ENCODE measurements at regions not wholly inside any gene's neighbourhood (a gene's known extent, or its start where the extent isn't known, plus 50 kb on each side); places are given as distances from the start of the nearest gene placed in this dataset.

DNA sequence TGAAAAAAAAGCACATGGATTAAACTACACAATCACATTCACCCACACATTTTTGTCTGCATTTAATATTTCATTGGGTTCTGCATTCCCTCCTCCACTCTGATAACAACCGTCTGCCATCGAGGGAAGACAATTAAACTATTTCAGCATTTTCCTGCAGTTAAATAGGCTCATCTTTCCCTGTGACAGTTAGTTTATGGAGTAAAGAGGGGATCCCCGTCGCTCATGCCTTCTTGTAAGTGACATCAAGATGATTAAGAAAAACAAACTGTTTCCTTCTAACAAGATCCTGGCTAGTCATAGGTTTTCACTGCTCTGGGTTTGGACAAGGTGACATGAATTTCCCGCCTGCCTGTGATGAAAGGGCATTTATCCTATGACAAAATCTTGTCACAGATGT is 98.0 kb upstream of the DYNLRB2 start:
- H3K4me3 ChIP-seq = no peak overlapping the region
- 47 to 62% (median 53%) methylated on average over 5 of the region's 5 CpGs for WGBS, 4 donors
- no peak for DNase-seq
- H3K27ac ChIP-seq = no peak overlapping the region
- no peaks in the 10 kb centered on the region for H3K36me3 ChIP-seq (replicated peaks in 1 of 2)
- intact Hi-C loops (cut with DNase I) = no loop called here
- no peaks in the 10 kb centered on the region for H3K4me1 ChIP-seq (replicated peaks in 1 of 2)
- H3K9me3 ChIP-seq (replicated peaks in 1 of 3) = no peaks in the 10 kb centered on the region
- no peak for TF ChIP-seq POLR2A (IDR thresholded peaks at IDR 0.05)
- TF ChIP-seq, protein P1, sequence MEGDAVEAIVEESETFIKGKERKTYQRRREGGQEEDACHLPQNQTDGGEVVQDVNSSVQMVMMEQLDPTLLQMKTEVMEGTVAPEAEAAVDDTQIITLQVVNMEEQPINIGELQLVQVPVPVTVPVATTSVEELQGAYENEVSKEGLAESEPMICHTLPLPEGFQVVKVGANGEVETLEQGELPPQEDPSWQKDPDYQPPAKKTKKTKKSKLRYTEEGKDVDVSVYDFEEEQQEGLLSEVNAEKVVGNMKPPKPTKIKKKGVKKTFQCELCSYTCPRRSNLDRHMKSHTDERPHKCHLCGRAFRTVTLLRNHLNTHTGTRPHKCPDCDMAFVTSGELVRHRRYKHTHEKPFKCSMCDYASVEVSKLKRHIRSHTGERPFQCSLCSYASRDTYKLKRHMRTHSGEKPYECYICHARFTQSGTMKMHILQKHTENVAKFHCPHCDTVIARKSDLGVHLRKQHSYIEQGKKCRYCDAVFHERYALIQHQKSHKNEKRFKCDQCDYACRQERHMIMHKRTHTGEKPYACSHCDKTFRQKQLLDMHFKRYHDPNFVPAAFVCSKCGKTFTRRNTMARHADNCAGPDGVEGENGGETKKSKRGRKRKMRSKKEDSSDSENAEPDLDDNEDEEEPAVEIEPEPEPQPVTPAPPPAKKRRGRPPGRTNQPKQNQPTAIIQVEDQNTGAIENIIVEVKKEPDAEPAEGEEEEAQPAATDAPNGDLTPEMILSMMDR (IDR thresholded peaks at IDR 0.05) = no peak
- H3K27me3 ChIP-seq = no peaks in the 10 kb centered on the region

DNA sequence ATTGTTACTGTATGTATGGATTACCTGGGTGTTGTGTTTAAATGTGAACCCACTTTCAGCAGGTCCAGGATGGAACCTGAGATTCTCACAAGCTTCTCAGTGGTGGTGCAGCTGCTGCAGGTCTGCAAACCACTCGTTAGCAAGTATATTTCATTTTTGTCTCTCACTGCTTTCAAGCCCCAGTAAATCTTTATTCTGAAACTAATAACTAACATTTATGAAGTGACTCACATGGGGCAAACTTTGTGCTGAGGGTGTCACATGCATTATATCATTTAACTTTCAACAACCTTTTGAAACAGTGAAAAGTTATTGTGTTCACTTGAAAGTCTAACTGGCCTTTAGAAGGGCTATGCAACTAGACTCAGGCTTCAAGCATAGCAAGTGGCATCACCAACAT is 98.9 kb upstream of the DYNLRB2 start:
- H3K4me3 ChIP-seq = no peak overlapping the region
- no peaks in the 10 kb centered on the region for H3K9me3 ChIP-seq (replicated peaks in 1 of 3)
- no peaks in the 10 kb centered on the region for H3K27me3 ChIP-seq
- no peaks in the 10 kb centered on the region for H3K36me3 ChIP-seq (replicated peaks in 1 of 2)
- WGBS, 4 donors = 59 to 81% (median 66%) methylated on average over 1 of the region's 1 CpG
- no peak overlapping the region for H3K27ac ChIP-seq
- H3K4me1 ChIP-seq (replicated peaks in 1 of 2) = no peaks in the 10 kb centered on the region
- intact Hi-C loops (cut with DNase I) = no loop called here
- TF ChIP-seq, protein P1 (IDR thresholded peaks at IDR 0.05) = no peak
- no peak for TF ChIP-seq POLR2A (IDR thresholded peaks at IDR 0.05)
- no peak for DNase-seq

DNA sequence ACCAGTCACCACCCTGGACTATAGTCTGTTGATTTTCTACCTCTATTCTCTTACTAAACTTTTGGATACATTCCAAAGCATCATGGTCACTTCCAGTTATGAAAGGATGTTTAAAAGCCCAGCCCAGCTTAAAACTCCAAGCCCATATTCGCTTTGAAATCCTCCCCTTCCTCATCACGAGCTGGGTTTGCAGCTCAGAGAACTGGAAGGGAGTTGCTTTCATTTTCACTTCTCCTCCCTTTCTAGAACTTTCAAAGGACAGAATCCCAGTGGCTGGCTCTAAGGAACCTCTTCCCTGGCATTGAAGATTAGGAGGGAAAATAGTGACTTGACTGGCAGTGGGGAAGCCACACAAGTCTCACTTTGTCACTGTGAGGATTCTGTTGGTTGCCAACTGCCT is 100.1 kb upstream of the DYNLRB2 start:
- no peak for DNase-seq
- 43 to 58% (median 48%) methylated on average over 2 of the region's 2 CpGs for WGBS, 4 donors
- Histone ChIP-seq H3K4me1 (replicated peaks in 1 of 2) (no peaks in the 10 kb centered on the region), H3K27me3 (no peaks in the 10 kb centered on the region), H3K27ac (no peak overlapping the region), H3K36me3 (replicated peaks in 1 of 2) (no peaks in the 10 kb centered on the region), H3K9me3 (replicated peaks in 1 of 3) (no peaks in the 10 kb centered on the region), H3K4me3 (no peak overlapping the region)
- intact Hi-C loops (cut with DNase I) = no loop called here
- TF ChIP-seq, protein P1 (IDR thresholded peaks at IDR 0.05) = no peak
- no peak for TF ChIP-seq POLR2A (IDR thresholded peaks at IDR 0.05)

DNA sequence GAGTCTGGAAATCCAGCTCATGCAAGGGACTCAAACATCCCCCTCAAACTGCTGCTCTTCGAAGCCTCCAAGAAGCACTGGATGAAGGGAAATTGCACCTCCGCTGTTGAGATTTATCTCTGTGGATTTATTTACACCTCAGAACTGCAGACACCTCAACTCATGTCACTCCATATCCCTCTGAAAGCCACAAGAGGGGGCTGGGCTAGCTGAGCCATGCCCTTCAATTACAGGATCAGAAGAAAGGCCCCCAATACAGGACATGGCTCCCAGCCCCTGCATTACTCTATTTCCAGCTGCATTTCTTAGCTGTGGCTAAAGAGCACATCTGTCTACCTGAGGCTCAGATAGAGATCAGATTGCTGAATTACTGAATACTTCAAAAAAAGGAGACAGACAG is 103.1 kb upstream of the DYNLRB2 start:
- no peaks in the 10 kb centered on the region for H3K9me3 ChIP-seq (replicated peaks in 1 of 3)
- no peaks in the 10 kb centered on the region for H3K27me3 ChIP-seq

More for the DNA sequence above, 103.1 kb upstream of the DYNLRB2 start:
- Histone ChIP-seq H3K36me3 (replicated peaks in 1 of 2) (no peaks in the 10 kb centered on the region), H3K27ac (no peak overlapping the region), H3K4me3 (no peak overlapping the region), H3K4me1 (replicated peaks in 1 of 2) (no peaks in the 10 kb centered on the region)
- no peak for DNase-seq
- TF ChIP-seq, protein P1 (IDR thresholded peaks at IDR 0.05) = no peak
- no peak for TF ChIP-seq POLR2A (IDR thresholded peaks at IDR 0.05)
- intact Hi-C loops (cut with DNase I) = no loop called here
- 80 to 94% (median 84%) methylated on average over 2 of the region's 2 CpGs for WGBS, 4 donors
